Stimulated activated CD4-positive, alpha-beta T cell treated with anti-CD3 and anti-CD28 coated beads, Interleukin-4, amount 100 ng/mL, for 48 hours (primary cell): ENCODE measurements at regions not wholly inside any gene's neighbourhood (a gene's known extent, or its start where the extent isn't known, plus 50 kb on each side); places are given as distances from the start of the nearest gene placed in this dataset.
"Not testable (repeated sequence)": the region's sequence is repeated elsewhere in the genome, so short reads cannot be mapped to it uniquely, and the experiment has no call there.

Experiments used
- DNase-seq, 2 donors: peaks; one replicate each; pipeline ENCODE4 v3.0.0-alpha.2; 2020; ENCODE audit warnings: low read depth in 2 of 2

- no peak for DNase-seq
Observed at GRCh38 chr5:109989994-109990722, 300.4 kb downstream of the MAN2A1 start.

- DNase-seq, result no peak
Observed at GRCh38 chr5:109990723-109991359, 301.1 kb downstream of the MAN2A1 start.

GRCh38 chr5:109992264-109992915 lies 302.7 kb downstream of the MAN2A1 start:
- no peak for DNase-seq

GRCh38 chr5:109994135-109994534 lies 304.4 kb downstream of the MAN2A1 start:
- no peak for DNase-seq

GRCh38 chr5:109996246-109996645 lies 306.5 kb downstream of the MAN2A1 start:
- no peak for DNase-seq

GRCh38 chr5:109997161-109997560 lies 307.4 kb downstream of the MAN2A1 start:
- no peak for DNase-seq

- DNase-seq, result no peak
Observed at GRCh38 chr5:109998208-109998607, 308.5 kb downstream of the MAN2A1 start.

GRCh38 chr5:109998726-109999125 lies 309.0 kb downstream of the MAN2A1 start:
- no peak for DNase-seq

- DNase-seq, result no peak
Observed at GRCh38 chr5:110001648-110002047, 311.9 kb downstream of the MAN2A1 start.

GRCh38 chr5:110002652-110003051 lies 312.9 kb downstream of the MAN2A1 start:
- no peak for DNase-seq

- not testable (repeated sequence) for DNase-seq
Observed at GRCh38 chr5:110005907-110006562, 316.3 kb downstream of the MAN2A1 start.

GRCh38 chr5:110007101-110007500 lies 317.4 kb downstream of the MAN2A1 start:
- DNase-seq, result no peak

- no peak for DNase-seq
Observed at GRCh38 chr5:110008131-110008530, 318.4 kb downstream of the MAN2A1 start.

GRCh38 chr5:110012145-110012544 lies 322.4 kb downstream of the MAN2A1 start:
- DNase-seq, result no peak

GRCh38 chr5:110013017-110013416 lies 323.3 kb downstream of the MAN2A1 start:
- DNase-seq, result no peak

- DNase-seq, result no peak
Observed at GRCh38 chr5:110017854-110018253, 328.1 kb downstream of the MAN2A1 start.

GRCh38 chr5:110018509-110018908 lies 328.8 kb downstream of the MAN2A1 start:
- DNase-seq, result no peak

GRCh38 chr5:110019119-110019518 lies 329.4 kb downstream of the MAN2A1 start:
- no peak for DNase-seq

- no peak for DNase-seq
Observed at GRCh38 chr5:110019780-110020179, 330.1 kb downstream of the MAN2A1 start.

- DNase-seq, result no peak
Observed at GRCh38 chr5:110021251-110021650, 331.5 kb downstream of the MAN2A1 start.

GRCh38 chr5:110025160-110025559 lies 335.4 kb downstream of the MAN2A1 start:
- DNase-seq, result no peak

- DNase-seq, result no peak
Observed at GRCh38 chr5:110027527-110028322, 338.0 kb downstream of the MAN2A1 start.
